ENCODE measurements at regions not wholly inside any gene's neighbourhood (a gene's known extent, or its start where the extent isn't known, plus 50 kb on each side); places are given as distances from the start of the nearest gene placed in this dataset.

DNA sequence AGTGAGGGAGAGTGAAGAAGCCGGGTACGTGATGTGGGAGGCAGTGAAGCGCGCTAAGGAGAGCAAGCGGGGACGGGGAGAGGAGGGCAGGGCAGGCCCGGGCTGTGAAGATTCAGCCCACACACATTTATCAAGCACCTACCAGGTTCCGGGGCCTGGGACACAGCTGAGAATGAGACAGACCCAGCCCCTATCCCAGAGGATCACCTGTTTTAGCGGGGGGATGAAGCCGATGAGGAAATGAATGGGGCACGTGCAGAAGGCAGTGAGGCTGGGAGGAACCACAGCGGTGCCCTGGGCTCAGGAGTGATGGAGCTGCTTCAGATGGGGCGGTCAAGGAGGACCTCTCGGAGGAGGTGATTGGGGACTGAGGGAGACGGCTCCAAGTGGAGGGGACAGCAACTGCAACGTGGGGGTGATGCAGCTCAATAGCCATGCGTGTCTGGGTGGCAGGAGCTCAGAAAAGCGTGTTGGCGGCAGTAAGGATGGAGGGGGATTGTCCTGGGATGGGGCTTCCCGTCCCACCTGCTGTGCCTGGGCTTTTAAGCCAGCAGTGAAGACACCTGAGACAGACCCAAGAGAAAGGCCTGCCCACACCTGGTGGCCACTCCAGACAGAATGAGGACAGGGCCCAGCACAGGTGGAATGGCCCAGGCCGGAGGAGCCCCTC lies 77.5 kb upstream of the UNC5A start:
- Histone ChIP-seq H3K9me3 (ENCODE audit: low read length) (no peaks in the 10 kb centered on the region), H3K4me2 (ENCODE audit: low read length) (no peak overlapping the region), H3K4me3 (ENCODE audit: low read depth, low read length, poor library complexity, severe bottlenecking) (no peak overlapping the region), H3K4me1 (ENCODE audit: insufficient read depth, low read length, poor library complexity, severe bottlenecking) (no peaks in the 10 kb centered on the region), H3K9me2 (ENCODE audit: insufficient read depth, low read length) (no peaks in the 10 kb centered on the region), H4K20me1 (ENCODE audit: insufficient read depth, low read length) (no peaks in the 10 kb centered on the region), H3K36me3 (ENCODE audit: insufficient read depth, low read length) (no peaks in the 10 kb centered on the region), H3K27ac (ENCODE audit: low read depth, low read length, poor library complexity, severe bottlenecking) (no peak overlapping the region), H3K79me2 (ENCODE audit: insufficient read depth, low read depth, low read length) (no peaks in the 10 kb centered on the region), H2AFZ (ENCODE audit: low read length) (no peak overlapping the region)
- POLR2A ChIA-PET, result no interaction called here
- CTCF ChIA-PET (ENCODE audit: unreplicated experiment), result no interaction called here
- DNase-seq (ENCODE audit: low spot score), result no peak
- BruUV-seq (replicated peaks), result no TSS peak
- intact Hi-C loops (cut with micrococcal nuclease; ENCODE audit: unreplicated experiment), result no loop called here
- TF ChIP-seq, protein P1, sequence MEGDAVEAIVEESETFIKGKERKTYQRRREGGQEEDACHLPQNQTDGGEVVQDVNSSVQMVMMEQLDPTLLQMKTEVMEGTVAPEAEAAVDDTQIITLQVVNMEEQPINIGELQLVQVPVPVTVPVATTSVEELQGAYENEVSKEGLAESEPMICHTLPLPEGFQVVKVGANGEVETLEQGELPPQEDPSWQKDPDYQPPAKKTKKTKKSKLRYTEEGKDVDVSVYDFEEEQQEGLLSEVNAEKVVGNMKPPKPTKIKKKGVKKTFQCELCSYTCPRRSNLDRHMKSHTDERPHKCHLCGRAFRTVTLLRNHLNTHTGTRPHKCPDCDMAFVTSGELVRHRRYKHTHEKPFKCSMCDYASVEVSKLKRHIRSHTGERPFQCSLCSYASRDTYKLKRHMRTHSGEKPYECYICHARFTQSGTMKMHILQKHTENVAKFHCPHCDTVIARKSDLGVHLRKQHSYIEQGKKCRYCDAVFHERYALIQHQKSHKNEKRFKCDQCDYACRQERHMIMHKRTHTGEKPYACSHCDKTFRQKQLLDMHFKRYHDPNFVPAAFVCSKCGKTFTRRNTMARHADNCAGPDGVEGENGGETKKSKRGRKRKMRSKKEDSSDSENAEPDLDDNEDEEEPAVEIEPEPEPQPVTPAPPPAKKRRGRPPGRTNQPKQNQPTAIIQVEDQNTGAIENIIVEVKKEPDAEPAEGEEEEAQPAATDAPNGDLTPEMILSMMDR (conservative IDR thresholded peaks at IDR 0.05; ENCODE audit: low read length), result no peak
- TF ChIP-seq EZH2phosphoT487 (IDR thresholded peaks at IDR 0.05; ENCODE audit: borderline replicate concordance, low read depth, low read length), result no peak

DNA sequence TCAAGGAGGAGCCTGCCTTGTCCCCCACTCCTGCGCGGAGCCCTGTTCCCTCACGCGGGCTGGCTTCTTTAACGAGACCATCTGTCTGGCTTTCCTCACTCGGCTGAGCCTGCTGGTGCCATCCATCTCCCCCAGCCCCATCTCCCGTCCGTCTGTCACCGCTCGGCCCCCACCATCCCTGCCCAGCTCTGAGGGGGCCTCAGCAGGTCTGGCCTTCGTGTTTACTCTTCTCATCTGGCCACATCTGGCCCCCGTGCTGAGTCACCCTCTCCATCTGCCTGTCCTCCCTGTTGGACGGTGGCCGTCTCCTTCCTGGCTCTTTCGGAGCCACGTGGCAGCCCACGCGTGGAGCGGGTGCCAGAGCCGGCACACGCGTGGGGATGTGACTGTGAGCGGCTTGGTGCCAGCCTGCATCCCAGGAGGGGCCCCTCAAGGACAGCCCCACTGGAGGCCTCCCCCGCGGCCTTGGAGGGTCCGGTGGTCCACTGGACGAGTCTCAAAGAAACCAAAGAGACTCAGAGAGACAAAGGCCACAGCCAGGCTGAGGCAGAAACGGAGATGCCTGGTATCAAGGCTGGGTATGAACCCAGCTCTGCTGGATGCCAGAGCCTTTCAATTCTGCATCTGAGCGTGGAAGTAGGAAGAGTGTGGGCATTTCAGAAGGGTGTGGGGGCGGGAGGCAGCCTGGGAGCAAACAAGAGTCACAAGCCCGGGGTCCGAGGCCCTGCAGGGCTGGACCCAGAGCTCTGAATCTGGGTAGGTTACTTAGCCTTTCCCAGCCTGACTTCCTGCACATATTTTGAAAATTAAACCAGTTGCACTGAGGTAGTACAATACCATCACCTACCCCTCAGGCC lies 76.7 kb upstream of the UNC5A start:
- no peaks in the 10 kb centered on the region for H3K79me2 ChIP-seq (ENCODE audit: insufficient read depth, low read depth, low read length)
- no peak overlapping the region for H2AFZ ChIP-seq (ENCODE audit: low read length)
- H3K36me3 ChIP-seq (ENCODE audit: insufficient read depth, low read length), result no peaks in the 10 kb centered on the region
- ChIA-PET POLR2A (no interaction called here), CTCF (ENCODE audit: unreplicated experiment) (no interaction called here)
- H4K20me1 ChIP-seq (ENCODE audit: insufficient read depth, low read length), result no peaks in the 10 kb centered on the region
- no peaks in the 10 kb centered on the region for H3K9me3 ChIP-seq (ENCODE audit: low read length)
- no peak for DNase-seq (ENCODE audit: low spot score)
- H3K4me1 ChIP-seq (ENCODE audit: insufficient read depth, low read length, poor library complexity, severe bottlenecking), result no peaks in the 10 kb centered on the region
- no TSS peak for BruUV-seq (replicated peaks)
- H3K4me3 ChIP-seq (ENCODE audit: low read depth, low read length, poor library complexity, severe bottlenecking), result no peak overlapping the region
- no peaks in the 10 kb centered on the region for H3K9me2 ChIP-seq (ENCODE audit: insufficient read depth, low read length)
- no peak for TF ChIP-seq EZH2phosphoT487 (IDR thresholded peaks at IDR 0.05; ENCODE audit: borderline replicate concordance, low read depth, low read length)
- TF ChIP-seq, protein P1 (conservative IDR thresholded peaks at IDR 0.05; ENCODE audit: low read length), result no peak
- intact Hi-C loops (cut with micrococcal nuclease; ENCODE audit: unreplicated experiment), result no loop called here
- H3K27ac ChIP-seq (ENCODE audit: low read depth, low read length, poor library complexity, severe bottlenecking), result no peak overlapping the region
- H3K4me2 ChIP-seq (ENCODE audit: low read length), result no peak overlapping the region
